Neuronal stem cell (in vitro differentiated cells): ENCODE measurements at regions not wholly inside any gene's neighbourhood (a gene's known extent, or its start where the extent isn't known, plus 50 kb on each side); places are given as distances from the start of the nearest gene placed in this dataset.

Experiments
- DNase-seq: peaks from one replicate; pipeline ENCODE4 v3.0.0-alpha.2; 2013; ENCODE audit warnings: low spot score
- H2AFZ ChIP-seq: one replicate; pipeline ENCODE4 v1.6.1; 2013; ENCODE audit warnings: mild to moderate bottlenecking, low read length, inconsistent platforms
- H2AK5ac ChIP-seq: 2 replicates; pipeline ENCODE4 v1.6.1; 2013; ENCODE audit warnings: low read depth, mild to moderate bottlenecking, inconsistent platforms, low read length, moderate library complexity, mixed read lengths
- H2BK120ac ChIP-seq: 2 replicates; pipeline ENCODE4 v1.6.1; 2013; ENCODE audit warnings: low read depth, mild to moderate bottlenecking, inconsistent platforms, low read length, moderate library complexity, mixed read lengths
- H2BK12ac ChIP-seq: one replicate; pipeline ENCODE4 v1.6.1; 2013; ENCODE audit warnings: low read length, inconsistent platforms
- H2BK15ac ChIP-seq: 2 replicates; pipeline ENCODE4 v1.6.1; 2013; ENCODE audit warnings: mild to moderate bottlenecking, low read length, inconsistent platforms, mixed read lengths
- H2BK5ac ChIP-seq: one replicate; pipeline ENCODE4 v1.6.1; 2013; ENCODE audit warnings: inconsistent platforms, mild to moderate bottlenecking, low read length, moderate library complexity
- H3K14ac ChIP-seq: one replicate; pipeline ENCODE4 v1.6.1; 2013; ENCODE audit warnings: low read length, inconsistent platforms
- H3K18ac ChIP-seq: 2 replicates; pipeline ENCODE4 v1.6.1; 2013; ENCODE audit warnings: low read length, inconsistent platforms
- H3K23ac ChIP-seq: 2 replicates; pipeline ENCODE4 v1.6.1; 2013; ENCODE audit warnings: low read depth, mild to moderate bottlenecking, mixed read lengths, low read length, inconsistent platforms; ENCODE audit not compliant: poor library complexity
- H3K27ac ChIP-seq: replicated peaks from 3 replicates; pipeline ENCODE4 v1.5.1; 2013; ENCODE audit warnings: low read length, inconsistent platforms
- H3K27me3 ChIP-seq, 3 experiments: 2 replicates each; pipeline ENCODE4 v1.6.1; 2013; ENCODE audit warnings: low read length in 3 of 3, mild to moderate bottlenecking in 2 of 3, inconsistent platforms in 1 of 3, low read depth in 1 of 3, mixed read lengths in 1 of 3, moderate library complexity in 1 of 3; ENCODE audit not compliant: control insufficient read depth in 3 of 3, insufficient read depth in 3 of 3
- H3K36me3 ChIP-seq, 2 donors: replicated peaks in 1 of 2; 2 replicates each; pipeline ENCODE4 v1.6.1; 2013; ENCODE audit warnings: low read length in 2 of 2; ENCODE audit not compliant: control insufficient read depth in 2 of 2, insufficient read depth in 2 of 2
- H3K4ac ChIP-seq: 2 replicates; pipeline ENCODE4 v1.6.1; 2013; ENCODE audit warnings: inconsistent platforms, mild to moderate bottlenecking, low read length, moderate library complexity
- H3K4me1 ChIP-seq, 2 donors: 1 replicate in 1 of 2; 2 replicates in 1 of 2; pipeline ENCODE4 v1.6.1; 2013; ENCODE audit warnings: low read length in 2 of 2, low read depth in 1 of 2; ENCODE audit not compliant: control insufficient read depth in 2 of 2, insufficient read depth in 1 of 2
- H3K4me2 ChIP-seq: one replicate; pipeline ENCODE4 v1.6.1; 2013; ENCODE audit warnings: mild to moderate bottlenecking, low read length, inconsistent platforms; ENCODE audit not compliant: insufficient read depth, poor library complexity, severe bottlenecking
- H3K4me3 ChIP-seq, 2 donors: 2 replicates each; pipeline ENCODE4 v1.5.1; 2013; ENCODE audit warnings: low read length in 2 of 2, mild to moderate bottlenecking in 2 of 2, inconsistent platforms in 1 of 2, moderate library complexity in 1 of 2
- H3K79me1 ChIP-seq: one replicate; pipeline ENCODE4 v1.6.1; 2013; ENCODE audit warnings: low read depth, mild to moderate bottlenecking, inconsistent platforms, low read length, moderate library complexity
- H3K9ac ChIP-seq: one replicate; pipeline ENCODE4 v1.6.1; 2013; ENCODE audit warnings: mild to moderate bottlenecking, low read depth, low read length, inconsistent platforms; ENCODE audit not compliant: poor library complexity
- H3K9me3 ChIP-seq, 2 donors: replicated peaks in 1 of 2; 2 replicates each; pipeline versions ENCODE3 to v1.6.1; 2013; ENCODE audit warnings: low read length in 2 of 2, mild to moderate bottlenecking in 2 of 2, inconsistent platforms in 1 of 2, low read depth in 1 of 2, mixed read lengths in 1 of 2, moderate library complexity in 1 of 2; ENCODE audit not compliant: control insufficient read depth in 2 of 2, insufficient read depth in 1 of 2
- H4K8ac ChIP-seq: one replicate; pipeline ENCODE4 v1.6.1; 2013; ENCODE audit warnings: low read depth, mild to moderate bottlenecking, inconsistent platforms, low read length, moderate library complexity
- H4K91ac ChIP-seq: one replicate; pipeline ENCODE4 v1.6.1; 2013; ENCODE audit warnings: low read length, low read depth, mild to moderate bottlenecking, inconsistent platforms; ENCODE audit not compliant: poor library complexity
- WGBS, 2 donors: extraction: QIAGEN DNeasy Blood & Tissue Kit; methylation state at CpG; one replicate each; pipeline ENCODE4 v1.1.7; 2013; ENCODE audit warnings: missing lambda C conversion rate in 2 of 2, mixed read lengths in 1 of 2; ENCODE audit not compliant: insufficient read length in 2 of 2, insufficient replicate concordance in 1 of 2; ENCODE audit errors: extremely low coverage in 2 of 2; 5-methylcytosine and 5-hydroxymethylcytosine counted together

GRCh38 chr9:115481769-115482168 is 363.8 kb upstream of the TNC start:
- Histone ChIP-seq H2BK120ac (no peak overlapping the region), H3K9me3 (no peaks in the 10 kb centered on the region), H3K36me3 (no peaks in the 10 kb centered on the region), H4K8ac (no peak overlapping the region), H2AK5ac (no peak overlapping the region), H3K18ac (no peak overlapping the region), H3K27me3 (no peaks in the 10 kb centered on the region), H3K27ac (no peak overlapping the region), H2BK15ac (no peak overlapping the region), H3K4me3 (no peak overlapping the region), H4K91ac (no peak overlapping the region), H3K79me1 (no peaks in the 10 kb centered on the region), H3K4me1 (no peaks in the 10 kb centered on the region), H2AFZ (no peak overlapping the region), H3K14ac (no peak overlapping the region), H2BK5ac (no peak overlapping the region), H3K9ac (no peak overlapping the region), H3K4me2 (no peak overlapping the region), H3K23ac (no peak overlapping the region), H3K4ac (no peak overlapping the region), H2BK12ac (no peak overlapping the region)
- DNase-seq = no peak
- WGBS, 2 donors = no CpG with 5 or more reads among the region's 2 CpGs

GRCh38 chr9:115482747-115483146 is 364.8 kb upstream of the TNC start:
- Histone ChIP-seq H4K8ac (no peak overlapping the region), H3K4me2 (no peak overlapping the region)
- no CpG with 5 or more reads among the region's 3 CpGs for WGBS, 2 donors

DNA sequence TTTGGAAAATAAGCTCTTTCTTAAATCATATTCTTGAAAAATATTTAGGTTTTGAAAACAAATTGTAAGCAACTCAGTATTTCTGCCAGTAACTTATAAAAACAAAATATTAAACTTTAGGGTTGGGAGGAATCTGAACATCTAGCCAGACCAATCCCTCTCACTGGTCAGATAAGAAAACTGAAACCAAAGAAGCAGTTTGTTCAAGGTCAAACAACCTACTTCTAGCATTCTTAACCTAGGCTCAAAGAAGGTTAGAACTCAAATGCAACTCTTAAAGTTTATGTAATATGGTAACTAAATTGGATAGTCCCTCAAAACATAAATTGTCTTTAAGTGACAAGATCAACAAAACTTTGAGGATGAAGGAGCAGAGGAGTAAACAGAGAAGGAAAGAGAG is 374.9 kb upstream of the TNC start:
- Histone ChIP-seq H3K4me2 (no peak overlapping the region), H3K79me1 (no peaks in the 10 kb centered on the region), H2AK5ac (no peak overlapping the region), H3K9ac (no peak overlapping the region), H3K9me3 (no peaks in the 10 kb centered on the region), H3K23ac (no peak overlapping the region), H3K14ac (no peak overlapping the region), H2BK120ac (no peak overlapping the region), H3K4me3 (no peak overlapping the region), H4K8ac (no peak overlapping the region), H3K27ac (no peak overlapping the region), H4K91ac (no peak overlapping the region), H3K4me1 (no peaks in the 10 kb centered on the region), H2AFZ (no peak overlapping the region), H2BK5ac (no peak overlapping the region), H3K4ac (no peak overlapping the region), H2BK12ac (no peak overlapping the region), H3K18ac (no peak overlapping the region), H3K36me3 (no peaks in the 10 kb centered on the region), H2BK15ac (no peak overlapping the region), H3K27me3 (no peaks in the 10 kb centered on the region)
- DNase-seq = no peak

More at GRCh38 chr9:115482747-115483146, 364.8 kb upstream of the TNC start:
- H3K4ac ChIP-seq = no peak overlapping the region
- no peaks in the 10 kb centered on the region for H3K27me3 ChIP-seq
- H3K14ac ChIP-seq = no peak overlapping the region
- H4K91ac ChIP-seq = no peak overlapping the region
- no peak overlapping the region for H3K9ac ChIP-seq
- no peak overlapping the region for H2BK12ac ChIP-seq
- H2BK120ac ChIP-seq = no peak overlapping the region
- no peak overlapping the region for H2AFZ ChIP-seq
- H3K23ac ChIP-seq = no peak overlapping the region
- H3K27ac ChIP-seq = no peak overlapping the region
- H2BK5ac ChIP-seq = no peak overlapping the region
- no peak overlapping the region for H2BK15ac ChIP-seq
- no peak overlapping the region for H3K4me3 ChIP-seq
- H2AK5ac ChIP-seq = no peak overlapping the region
- no peak overlapping the region for H3K18ac ChIP-seq
- no peaks in the 10 kb centered on the region for H3K9me3 ChIP-seq
- DNase-seq = no peak
- H3K79me1 ChIP-seq = no peaks in the 10 kb centered on the region
- H3K4me1 ChIP-seq = no peaks in the 10 kb centered on the region
- no peaks in the 10 kb centered on the region for H3K36me3 ChIP-seq

DNA sequence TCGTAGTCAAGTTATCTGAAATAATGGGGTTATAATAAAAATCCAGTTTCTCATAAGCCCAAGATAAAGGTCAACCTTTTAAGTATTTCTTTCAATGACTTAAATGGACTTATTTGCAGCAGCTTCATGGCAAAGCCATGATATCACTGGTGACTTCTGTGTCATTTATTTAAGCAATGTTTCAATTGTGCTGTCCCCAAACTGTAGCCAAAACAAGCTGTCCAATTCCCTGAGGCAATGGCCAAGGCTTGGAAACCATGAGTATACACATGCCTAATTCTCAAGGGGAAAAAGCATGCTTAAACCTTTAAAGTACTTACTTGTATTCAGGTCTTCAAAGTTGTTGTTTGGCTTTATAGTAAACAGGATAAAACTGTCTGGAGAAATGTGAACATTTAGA is 376.4 kb upstream of the TNC start:
- no peak overlapping the region for H3K14ac ChIP-seq
- no peak for DNase-seq
- no peak overlapping the region for H3K4me2 ChIP-seq
- H3K9ac ChIP-seq = no peak overlapping the region
- H2AFZ ChIP-seq = no peak overlapping the region
- no peaks in the 10 kb centered on the region for H3K36me3 ChIP-seq
- WGBS, 2 donors = no CpG with 5 or more reads among the region's 1 CpG
- H4K8ac ChIP-seq = no peak overlapping the region
- H3K18ac ChIP-seq = no peak overlapping the region
- no peak overlapping the region for H3K4ac ChIP-seq
- no peak overlapping the region for H2BK5ac ChIP-seq
- no peak overlapping the region for H3K23ac ChIP-seq
- H3K79me1 ChIP-seq = no peaks in the 10 kb centered on the region
- H3K4me3 ChIP-seq = no peak overlapping the region
- H2AK5ac ChIP-seq = no peak overlapping the region
- H3K27ac ChIP-seq = no peak overlapping the region
- no peaks in the 10 kb centered on the region for H3K27me3 ChIP-seq
- H3K9me3 ChIP-seq = no peaks in the 10 kb centered on the region
- no peak overlapping the region for H2BK15ac ChIP-seq
- H3K4me1 ChIP-seq = no peaks in the 10 kb centered on the region
- H2BK120ac ChIP-seq = no peak overlapping the region
- H4K91ac ChIP-seq = no peak overlapping the region
- no peak overlapping the region for H2BK12ac ChIP-seq
